ENCODE measurements at regions not wholly inside any gene's neighbourhood (a gene's known extent, or its start where the extent isn't known, plus 50 kb on each side); places are given as distances from the start of the nearest gene placed in this dataset.

- no peaks in the 10 kb centered on the region for H3K4me1 ChIP-seq
- intact Hi-C loops (cut with DNase I) = no loop called here
- no peak overlapping the region for H3K27ac ChIP-seq
- no peak overlapping the region for H3K4me3 ChIP-seq
- ATAC-seq = no peak
- 60 to 71% (median 62%) methylated on average over 2 of the region's 2 CpGs for WGBS, 3 donors
- no peaks in the 10 kb centered on the region for H3K9me3 ChIP-seq
- no peak for DNase-seq
- H3K36me3 ChIP-seq (ENCODE audit: insufficient read depth in 1 of 2, low read depth in 1 of 2) = no peaks in the 10 kb centered on the region
- H3K27me3 ChIP-seq (ENCODE audit: insufficient read depth in 3 of 3, low read length in 2 of 3) = peaks cover 0 to 4% (median 0%) of the 10 kb centered on the region in 3 donors
- TF ChIP-seq CTCF (IDR thresholded peaks at IDR 0.05) = no peak
Observed at GRCh38 chr2:128488434-128488833, 169.8 kb upstream of the HS6ST1 start.

- DNase-seq (no peak), ATAC-seq (no peak)
- TF ChIP-seq CTCF (IDR thresholded peaks at IDR 0.05) = no peak
- no peaks in the 10 kb centered on the region for H3K9me3 ChIP-seq
- no peaks in the 10 kb centered on the region for H3K36me3 ChIP-seq (ENCODE audit: insufficient read depth in 1 of 2, low read depth in 1 of 2)
- H3K4me3 ChIP-seq = no peak overlapping the region
- no peaks in the 10 kb centered on the region for H3K4me1 ChIP-seq
- H3K27ac ChIP-seq = no peak overlapping the region
- peaks cover 0 to 7% (median 0%) of the 10 kb centered on the region in 3 donors for H3K27me3 ChIP-seq (ENCODE audit: insufficient read depth in 3 of 3, low read length in 2 of 3)
- intact Hi-C loops (cut with DNase I) = no loop called here
- whole genome bisulfite sequencing, 3 donors = 52 to 67% (median 54%) methylated on average over 9 of the region's 9 CpGs
Observed at GRCh38 chr2:128489526-128490273, 171.0 kb upstream of the HS6ST1 start.

GRCh38 chr2:128490321-128490720 is 171.7 kb upstream of the HS6ST1 start:
- H3K9me3 ChIP-seq = no peaks in the 10 kb centered on the region
- H3K27me3 ChIP-seq (ENCODE audit: insufficient read depth in 3 of 3, low read length in 2 of 3) = peaks cover 0 to 7% (median 0%) of the 10 kb centered on the region in 3 donors
- intact Hi-C loops (cut with DNase I) = no loop called here
- no peak overlapping the region for H3K4me3 ChIP-seq
- DNase-seq = no peak
- no peak for TF ChIP-seq CTCF (IDR thresholded peaks at IDR 0.05)
- ATAC-seq = no peak
- H3K4me1 ChIP-seq = no peaks in the 10 kb centered on the region
- H3K27ac ChIP-seq = no peak overlapping the region
- no peaks in the 10 kb centered on the region for H3K36me3 ChIP-seq (ENCODE audit: insufficient read depth in 1 of 2, low read depth in 1 of 2)
- WGBS, 3 donors = 70 to 78% (median 77%) methylated on average over 5 of the region's 5 CpGs

- TF ChIP-seq CTCF (IDR thresholded peaks at IDR 0.05) = no peak
- H3K27me3 ChIP-seq (ENCODE audit: insufficient read depth in 3 of 3, low read length in 2 of 3) = peaks cover 0 to 7% (median 0%) of the 10 kb centered on the region in 3 donors
- intact Hi-C loops (cut with DNase I) = no loop called here
- no peak overlapping the region for H3K27ac ChIP-seq
- DNase-seq (no peak), ATAC-seq (no peak)
- H3K36me3 ChIP-seq (ENCODE audit: insufficient read depth in 1 of 2, low read depth in 1 of 2) = no peaks in the 10 kb centered on the region
- H3K9me3 ChIP-seq = no peaks in the 10 kb centered on the region
- no peak overlapping the region for H3K4me3 ChIP-seq
- H3K4me1 ChIP-seq = no peaks in the 10 kb centered on the region
- WGBS, 3 donors = 90 to 93% (median 91%) methylated on average over 12 of the region's 12 CpGs
Observed at GRCh38 chr2:128490881-128491691, 172.4 kb upstream of the HS6ST1 start.

All from psoas muscle (tissue), 7 donors.